IPS-NIHi11 (cell line): ENCODE measurements at regions not wholly inside any gene's neighbourhood (a gene's known extent, or its start where the extent isn't known, plus 50 kb on each side); places are given as distances from the start of the nearest gene placed in this dataset.
"Not testable (repeated sequence)": the region's sequence is repeated elsewhere in the genome, so short reads cannot be mapped to it uniquely, and the experiment has no call there.

ENCODE experiments used
- DNase-seq: peaks from one replicate; pipeline ENCODE4 v3.0.0; 2012; ENCODE audit warnings: mixed read lengths, low spot score

DNA sequence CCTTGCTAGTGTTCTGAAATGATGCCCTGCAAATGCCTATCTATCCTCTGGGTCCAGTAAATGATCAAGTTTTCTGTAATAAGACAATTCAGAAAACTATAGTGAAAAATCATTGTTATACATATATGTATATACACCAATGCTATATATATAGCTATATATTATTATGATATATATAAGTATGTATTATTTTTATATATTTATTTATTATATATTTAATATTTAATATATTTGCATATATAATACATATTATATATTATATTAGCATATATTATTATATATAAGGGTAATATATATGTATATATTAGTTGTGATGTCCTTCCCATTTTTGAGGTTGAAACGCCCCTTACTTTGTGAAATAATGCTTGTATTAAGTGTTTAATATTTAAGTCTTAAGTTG lies 181.4 kb upstream of the CACNA2D1 start:
- no peak for DNase-seq

DNA sequence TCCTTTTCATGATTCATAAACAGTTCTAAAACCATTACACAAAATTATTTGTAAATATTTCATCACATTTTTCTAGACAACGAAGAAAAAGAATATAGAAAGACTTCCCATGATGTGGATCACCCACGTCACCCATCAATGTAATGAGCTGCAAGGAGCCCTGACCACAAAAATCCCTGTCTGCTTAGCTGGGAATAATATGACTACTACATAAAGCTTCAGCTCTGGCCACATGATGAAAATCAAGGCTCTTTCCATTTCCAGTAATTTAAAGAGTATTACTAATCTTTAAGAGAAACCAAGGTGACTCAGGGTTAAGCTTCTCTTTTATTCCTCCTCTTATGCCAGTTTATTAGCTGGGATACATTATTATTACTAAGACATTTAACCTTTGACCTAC lies 180.8 kb upstream of the CACNA2D1 start:
- no peak for DNase-seq

DNA sequence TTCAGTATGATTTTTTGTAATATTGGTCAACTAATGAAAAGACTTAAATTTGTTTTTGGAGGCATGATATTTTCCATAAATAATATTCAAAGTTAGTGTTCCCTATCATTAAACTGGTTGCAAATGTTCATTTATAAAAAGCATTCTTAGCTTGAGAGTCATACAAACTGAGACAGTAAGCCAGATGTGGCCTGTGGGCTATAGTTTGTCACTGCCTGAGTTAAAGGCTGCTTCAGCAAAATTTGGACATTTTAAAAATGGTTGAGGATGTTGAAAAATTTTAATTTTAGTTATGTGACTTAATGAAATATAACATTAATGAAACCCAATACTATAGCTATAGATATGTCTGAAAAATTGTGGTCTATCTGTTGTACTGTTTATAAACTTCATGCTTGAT lies 180.2 kb upstream of the CACNA2D1 start:
- no peak for DNase-seq

DNA sequence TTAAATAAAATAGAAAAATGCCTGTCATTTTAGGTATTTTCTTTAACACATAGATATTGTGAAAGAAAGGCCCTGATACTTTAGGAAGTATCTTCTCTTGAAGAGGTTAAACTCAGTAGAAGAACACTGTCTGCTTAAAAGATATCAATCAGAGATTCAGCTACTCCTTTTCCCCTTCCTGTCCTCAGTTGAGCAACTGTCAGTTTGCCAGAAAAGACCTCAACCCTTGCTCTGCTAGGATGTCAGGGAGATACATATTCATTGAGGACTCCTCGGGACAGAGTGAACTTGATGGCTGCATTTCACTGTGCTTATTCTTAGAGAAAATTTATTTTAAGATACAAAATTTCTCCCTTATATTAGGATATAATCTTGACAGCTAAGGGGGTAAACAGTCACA lies 173.6 kb upstream of the CACNA2D1 start:
- no peak for DNase-seq

DNA sequence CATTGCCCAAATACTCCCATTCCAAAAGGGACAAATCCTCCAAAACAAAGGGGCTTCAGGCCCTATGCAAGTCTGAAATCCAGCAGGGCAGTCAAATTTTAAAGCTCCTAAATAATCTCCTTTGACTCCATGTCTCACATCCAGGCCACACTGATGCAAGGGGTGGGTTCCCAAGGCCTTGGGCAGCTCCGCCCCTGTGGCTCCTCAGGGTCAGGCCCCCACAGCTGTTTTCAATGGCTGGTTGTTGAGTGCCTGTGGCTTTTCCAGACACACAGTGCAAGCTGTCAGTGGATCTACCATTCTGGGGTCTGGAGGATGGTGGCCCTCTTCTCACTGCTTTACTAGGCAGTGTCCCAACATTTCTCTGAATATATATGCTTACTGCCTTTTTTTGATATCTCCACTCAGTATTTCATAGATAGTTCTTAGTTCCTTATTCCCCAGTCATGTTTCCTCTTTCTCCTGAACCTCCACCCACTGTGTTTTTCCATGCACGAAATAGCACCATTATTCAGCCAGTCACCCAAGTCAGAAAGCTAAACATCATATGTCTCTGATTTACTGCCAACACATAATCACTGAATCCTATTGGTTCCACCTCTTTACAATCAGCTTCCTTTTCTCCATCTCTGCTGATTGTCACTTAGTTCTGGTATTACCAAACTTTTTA lies 172.6 kb upstream of the CACNA2D1 start:
- no peak for DNase-seq

- no peak for DNase-seq
Measured at GRCh38 chr7:82615527-82615926, 171.9 kb upstream of the CACNA2D1 start.

DNA sequence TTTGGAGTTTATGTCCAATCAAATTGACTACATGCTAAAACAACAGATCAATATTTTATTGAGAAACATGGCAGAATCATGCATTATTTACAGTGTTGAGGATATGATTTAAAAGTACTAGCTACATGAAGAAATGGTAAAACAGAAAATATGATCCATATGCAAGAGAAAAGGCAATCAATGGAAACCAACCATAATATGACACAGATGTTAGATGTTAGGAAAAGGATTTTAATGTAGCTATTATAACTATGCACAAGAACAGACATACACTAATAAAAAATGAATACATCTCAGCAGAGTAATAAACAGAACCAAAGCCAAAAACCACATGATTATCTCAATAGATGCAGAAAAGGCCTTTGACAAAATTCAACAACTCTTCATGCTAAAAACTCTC lies 166.2 kb upstream of the CACNA2D1 start:
- DNase-seq: no peak

DNA sequence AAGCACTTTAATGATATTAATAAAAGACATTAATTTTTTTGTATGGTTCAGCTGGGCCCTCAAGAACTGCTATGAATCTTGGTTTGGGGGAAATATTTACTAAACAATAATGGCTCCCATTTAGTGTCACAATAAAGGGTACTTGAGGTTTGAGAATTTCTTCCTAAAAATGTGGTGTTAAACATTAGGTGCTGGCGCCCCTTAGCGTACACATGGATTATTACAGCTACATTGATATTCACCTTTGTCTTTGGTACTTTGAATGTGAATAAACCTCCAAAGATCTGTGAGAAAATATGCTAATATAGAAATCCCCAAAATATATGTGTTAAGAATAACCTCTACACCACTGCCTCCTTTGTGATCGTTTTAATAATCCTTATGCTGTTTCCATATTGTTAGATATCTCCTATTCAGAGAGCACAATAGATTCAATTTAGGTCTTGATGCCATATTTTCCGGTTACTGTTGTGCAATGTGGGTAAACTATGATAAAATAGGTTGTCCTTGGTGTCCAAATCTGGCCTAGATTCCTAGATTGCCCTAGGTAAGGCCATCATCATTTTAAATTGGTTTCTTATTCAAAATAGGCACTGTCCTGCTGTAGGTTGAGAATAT lies 161.8 kb upstream of the CACNA2D1 start:
- peak; percentile 45 for DNase-seq

DNA sequence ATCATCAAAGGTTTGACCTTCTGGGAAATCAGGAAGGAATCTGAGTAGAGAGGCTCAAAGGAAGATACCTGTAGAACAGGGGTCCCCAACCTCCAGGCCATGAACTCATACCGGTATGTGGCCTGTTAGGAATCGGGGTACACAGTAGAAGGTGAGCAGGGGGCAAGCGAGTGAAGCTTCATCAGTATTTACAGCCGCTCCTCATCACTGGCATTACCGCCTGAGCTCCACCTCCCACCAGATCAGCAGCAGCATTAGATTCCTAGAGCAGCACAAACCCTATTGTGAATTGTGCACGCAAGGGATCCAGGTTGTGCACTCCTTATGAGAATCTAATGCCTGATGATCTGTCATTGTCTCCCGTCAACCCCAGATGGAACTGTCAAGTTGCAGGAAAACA lies 158.5 kb upstream of the CACNA2D1 start:
- no peak for DNase-seq

DNA sequence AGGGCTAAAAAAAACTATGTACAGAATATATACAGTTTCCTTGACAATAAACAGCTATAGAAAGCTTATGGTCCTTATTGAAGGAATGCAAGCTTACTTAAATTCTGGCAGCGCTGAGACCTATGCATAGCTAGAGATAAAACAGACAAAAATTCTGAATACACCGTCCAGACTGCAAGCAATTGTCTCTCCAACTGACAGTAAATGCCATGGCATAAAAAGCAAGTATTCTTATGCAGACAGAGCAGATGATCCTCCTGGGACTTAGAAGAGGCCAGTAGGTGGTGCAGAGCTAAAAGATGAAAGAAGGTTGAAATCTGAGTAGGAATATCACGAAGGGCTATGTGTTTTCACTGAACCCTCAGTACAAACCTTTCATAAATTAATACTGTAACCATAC lies 157.0 kb upstream of the CACNA2D1 start:
- no peak for DNase-seq

GRCh38 chr7:82599895-82600294 lies 156.3 kb upstream of the CACNA2D1 start:
- DNase-seq: no peak

DNA sequence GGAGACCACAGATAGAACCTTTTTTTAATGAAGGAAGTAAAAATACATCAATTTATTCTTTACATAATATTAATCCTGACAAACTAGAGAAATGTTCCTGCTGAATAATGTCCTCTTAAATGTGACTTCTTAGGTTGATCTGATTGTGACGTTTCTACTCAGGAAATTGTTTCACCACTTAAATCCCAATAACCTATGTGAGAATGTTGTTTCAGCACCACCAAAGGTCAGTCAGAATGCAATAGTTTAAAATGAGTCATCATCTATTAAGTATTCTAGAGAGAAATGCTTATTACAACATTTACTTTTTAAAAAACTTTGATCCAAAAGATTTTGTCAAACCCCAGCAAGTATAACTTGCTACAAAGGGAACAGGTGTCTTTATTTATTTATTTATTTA lies 155.4 kb upstream of the CACNA2D1 start:
- DNase-seq: no peak

DNA sequence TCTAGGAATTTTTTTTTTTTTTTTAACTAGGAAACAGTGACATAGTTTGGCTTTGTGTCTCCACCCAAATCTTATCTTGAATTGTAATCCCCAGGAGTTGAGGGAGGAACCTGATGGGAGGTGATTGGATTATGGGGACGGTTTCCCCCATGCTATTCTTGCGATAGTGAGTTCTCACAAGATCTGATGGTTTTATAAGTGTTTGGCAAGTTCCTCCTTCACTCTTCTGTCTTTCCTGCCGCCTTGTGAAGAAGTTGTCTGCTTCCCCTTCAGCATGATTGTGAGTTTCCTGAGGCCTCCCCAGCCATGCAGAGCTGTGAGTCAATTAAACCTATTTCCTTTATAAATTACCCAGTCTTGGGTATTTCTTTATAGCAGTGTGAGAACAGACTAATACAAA lies 152.2 kb upstream of the CACNA2D1 start:
- DNase-seq: not testable (repeated sequence)

- no peak for DNase-seq
Measured at GRCh38 chr7:82595176-82595575, 151.6 kb upstream of the CACNA2D1 start.

DNA sequence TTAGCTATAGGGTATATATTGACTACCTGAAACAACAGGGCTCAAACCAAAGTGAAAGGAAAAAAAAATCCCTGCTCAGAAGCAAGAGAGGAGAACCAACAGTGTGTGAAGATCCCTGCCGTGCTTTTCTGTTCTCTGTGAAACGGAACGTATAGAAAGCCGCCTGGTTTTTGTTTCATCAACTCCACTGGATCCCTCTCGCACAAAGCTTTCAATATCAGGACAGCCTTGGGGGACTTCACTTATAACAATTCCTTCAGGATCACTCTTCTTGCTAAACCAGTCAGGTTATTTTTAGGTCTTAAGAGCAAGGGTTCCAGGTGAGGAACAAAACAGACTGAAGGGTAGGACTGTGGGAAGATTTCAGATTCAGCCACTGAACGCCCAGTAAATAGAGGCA lies 151.1 kb upstream of the CACNA2D1 start:
- peak; percentile 28 for DNase-seq

GRCh38 chr7:82593780-82594179 lies 150.2 kb upstream of the CACNA2D1 start:
- no peak for DNase-seq

- DNase-seq: no peak
Measured at GRCh38 chr7:82592416-82592815, 148.8 kb upstream of the CACNA2D1 start.

DNA sequence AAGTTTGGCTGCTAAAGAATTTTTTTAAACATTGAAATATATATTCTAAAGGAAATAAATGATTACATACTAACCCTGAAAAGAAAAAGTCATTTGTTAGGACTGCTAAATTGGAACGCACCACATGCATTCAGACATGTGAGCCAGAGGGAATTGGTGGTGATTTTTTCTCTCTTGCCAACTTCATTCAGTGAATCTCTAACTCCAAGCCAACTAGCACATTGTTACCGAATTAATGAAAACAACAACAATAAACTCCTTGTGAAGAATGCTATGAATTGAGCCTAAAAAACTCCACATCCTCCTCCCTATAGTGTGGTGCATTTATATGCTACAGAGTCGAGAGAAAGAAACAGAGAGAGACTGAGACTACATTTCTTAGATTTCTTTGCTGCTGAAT lies 135.5 kb upstream of the CACNA2D1 start:
- no peak for DNase-seq

GRCh38 chr7:82578430-82578829 lies 134.9 kb upstream of the CACNA2D1 start:
- no peak for DNase-seq

DNA sequence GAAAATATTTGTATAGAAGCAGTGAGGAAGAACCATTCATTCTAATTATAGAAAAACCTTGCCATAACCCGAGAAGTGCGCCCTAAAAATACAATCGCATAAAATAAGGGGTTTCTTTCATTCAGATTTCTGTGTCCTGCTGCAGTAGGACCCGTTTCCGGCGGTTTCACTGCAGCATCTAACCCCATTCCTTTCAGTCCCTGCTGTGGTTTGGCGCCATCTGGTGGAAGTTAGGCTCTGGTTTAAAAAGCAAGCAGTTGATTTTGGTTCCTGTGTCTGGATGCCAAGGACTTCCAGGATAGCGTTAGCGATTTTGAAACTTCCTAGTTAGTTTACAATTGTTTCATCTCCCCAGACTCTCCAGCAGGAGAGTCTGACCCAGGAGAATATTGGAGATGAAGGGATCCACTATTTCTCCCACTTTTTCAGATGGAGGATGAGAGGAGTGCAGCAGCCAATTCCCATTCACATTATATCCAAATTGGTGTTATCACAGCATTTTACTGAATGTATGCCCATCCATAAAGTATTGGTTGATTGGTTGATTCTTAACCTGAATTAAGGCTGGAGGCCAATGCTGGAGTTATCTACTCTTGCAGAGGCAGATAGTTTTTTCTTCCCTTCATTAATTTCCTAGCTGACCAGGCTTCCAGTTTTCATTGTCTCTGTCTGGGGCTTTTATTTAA lies 128.8 kb upstream of the CACNA2D1 start:
- peak; percentile 86 for DNase-seq

GRCh38 chr7:82571047-82571446 lies 127.5 kb upstream of the CACNA2D1 start:
- DNase-seq: not testable (repeated sequence)

GRCh38 chr7:82567841-82568240 lies 124.3 kb upstream of the CACNA2D1 start:
- no peak for DNase-seq

DNA sequence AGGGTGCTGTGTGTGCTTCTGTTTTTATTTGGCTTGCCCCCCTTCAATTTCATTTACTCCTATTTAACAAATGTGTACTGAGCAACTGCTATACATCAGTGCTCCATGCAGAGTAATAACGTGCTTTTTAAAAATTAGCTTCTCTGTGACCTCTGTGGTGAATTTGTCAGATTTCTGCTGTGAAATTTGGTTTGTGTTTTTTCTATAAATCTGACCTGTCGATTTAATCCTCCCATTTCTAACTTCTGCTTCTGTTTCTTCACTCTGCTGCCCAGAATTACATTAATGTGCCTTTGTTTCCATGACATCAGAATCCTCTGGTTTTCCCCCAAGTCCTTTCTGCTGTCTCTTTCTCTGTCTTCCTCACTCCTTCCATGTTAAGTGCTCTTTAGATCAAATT lies 123.8 kb upstream of the CACNA2D1 start:
- DNase-seq: no peak

- DNase-seq: no peak
Measured at GRCh38 chr7:82566752-82567151, 123.2 kb upstream of the CACNA2D1 start.
